Lower leg skin (tissue), 4 donors: ENCODE measurements at regions not wholly inside any gene's neighbourhood (a gene's known extent, or its start where the extent isn't known, plus 50 kb on each side); places are given as distances from the start of the nearest gene placed in this dataset.

Experiments used
- DNase-seq, 2 donors: peaks; one replicate each; pipeline ENCODE4 v3.0.0-alpha.2; 2019; ENCODE audit warnings: low spot score in 2 of 2
- H3K4me3 ChIP-seq: fragments of 200-600 bp; sonication (generic); 2 replicates; pipeline ENCODE4 v1.5.1; 2017; ENCODE audit warnings: mild to moderate bottlenecking, low read depth; ENCODE audit not compliant: poor library complexity, severe bottlenecking
- CTCF ChIP-seq, 3 donors: fragments of 450-650 bp; IDR thresholded peaks; one replicate each; pipeline ENCODE4 v1.5.1; 2016; ENCODE audit warnings: antibody characterized with exemption in 3 of 3, mild to moderate bottlenecking in 3 of 3, moderate library complexity in 2 of 3
- POLR2A ChIP-seq, 2 donors: fragments of 450-650 bp; IDR thresholded peaks; one replicate each; pipeline ENCODE4 v1.6.1; 2016 to 2017; ENCODE audit warnings: antibody characterized with exemption in 2 of 2, mild to moderate bottlenecking in 1 of 2, moderate library complexity in 1 of 2
- WGBS, 2 donors: methylation state at CpG; one replicate each; pipeline ENCODE4 v1.1.5; 2018; 5-methylcytosine and 5-hydroxymethylcytosine counted together
- intact Hi-C: fragments of 100-400 bp; cut with DNase I; formaldehyde crosslinking; loops from one replicate; pipeline ENCODE4 v1.15.0; 2023; ENCODE audit warnings: low total_unique reads

- no peak overlapping the region for H3K4me3 ChIP-seq
- intact Hi-C loops: no loop called here
- TF ChIP-seq CTCF (IDR thresholded peaks at IDR 0.05) (no peak), POLR2A (IDR thresholded peaks at IDR 0.05) (no peak)
- DNase-seq: no peak
- WGBS, 2 donors: 80 to 97% methylated on average over 2 of the region's 2 CpGs
These were observed 287.2 kb downstream of the SATB1 start for GRCh38 chr3:18137958-18138357.

- DNase-seq: no peak
- TF ChIP-seq CTCF (IDR thresholded peaks at IDR 0.05): no peak
- no peak for TF ChIP-seq POLR2A (IDR thresholded peaks at IDR 0.05)
- intact Hi-C loops: no loop called here
- WGBS, 2 donors: 68 to 72% methylated on average over 7 of the region's 7 CpGs
- H3K4me3 ChIP-seq: no peak overlapping the region
These were observed 289.9 kb downstream of the SATB1 start for GRCh38 chr3:18135060-18135814.

- intact Hi-C loops: no loop called here
- TF ChIP-seq CTCF (IDR thresholded peaks at IDR 0.05): no peak
- TF ChIP-seq POLR2A (IDR thresholded peaks at IDR 0.05): no peak
- H3K4me3 ChIP-seq: no peak overlapping the region
- 56 to 67% methylated on average over 2 of the region's 2 CpGs for WGBS, 2 donors
- no peak for DNase-seq
These were observed 290.6 kb downstream of the SATB1 start for GRCh38 chr3:18134386-18135059.

DNA sequence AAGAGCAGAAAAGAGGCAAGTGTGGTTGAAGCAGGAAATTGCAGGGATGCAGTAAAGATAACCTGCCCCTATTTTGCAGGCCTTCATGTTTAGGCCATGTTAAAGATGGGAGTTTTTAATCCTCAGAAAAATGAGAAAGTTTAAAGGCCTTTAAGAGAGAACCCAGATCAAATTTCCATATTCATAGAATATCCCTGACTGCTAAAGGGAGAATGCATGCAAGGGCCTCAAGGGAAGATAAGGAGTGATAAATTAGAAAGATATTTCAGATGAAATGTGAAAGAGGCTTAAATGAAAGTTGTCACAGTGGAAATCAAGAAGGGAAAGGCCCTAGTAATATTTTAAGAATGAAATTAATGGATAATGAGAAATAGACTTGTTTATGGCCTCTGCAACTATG lies 292.1 kb downstream of the SATB1 start:
- no peak overlapping the region for H3K4me3 ChIP-seq
- TF ChIP-seq POLR2A (IDR thresholded peaks at IDR 0.05): no peak
- no peak for TF ChIP-seq CTCF (IDR thresholded peaks at IDR 0.05)
- intact Hi-C loops: no loop called here
- no peak for DNase-seq

DNA sequence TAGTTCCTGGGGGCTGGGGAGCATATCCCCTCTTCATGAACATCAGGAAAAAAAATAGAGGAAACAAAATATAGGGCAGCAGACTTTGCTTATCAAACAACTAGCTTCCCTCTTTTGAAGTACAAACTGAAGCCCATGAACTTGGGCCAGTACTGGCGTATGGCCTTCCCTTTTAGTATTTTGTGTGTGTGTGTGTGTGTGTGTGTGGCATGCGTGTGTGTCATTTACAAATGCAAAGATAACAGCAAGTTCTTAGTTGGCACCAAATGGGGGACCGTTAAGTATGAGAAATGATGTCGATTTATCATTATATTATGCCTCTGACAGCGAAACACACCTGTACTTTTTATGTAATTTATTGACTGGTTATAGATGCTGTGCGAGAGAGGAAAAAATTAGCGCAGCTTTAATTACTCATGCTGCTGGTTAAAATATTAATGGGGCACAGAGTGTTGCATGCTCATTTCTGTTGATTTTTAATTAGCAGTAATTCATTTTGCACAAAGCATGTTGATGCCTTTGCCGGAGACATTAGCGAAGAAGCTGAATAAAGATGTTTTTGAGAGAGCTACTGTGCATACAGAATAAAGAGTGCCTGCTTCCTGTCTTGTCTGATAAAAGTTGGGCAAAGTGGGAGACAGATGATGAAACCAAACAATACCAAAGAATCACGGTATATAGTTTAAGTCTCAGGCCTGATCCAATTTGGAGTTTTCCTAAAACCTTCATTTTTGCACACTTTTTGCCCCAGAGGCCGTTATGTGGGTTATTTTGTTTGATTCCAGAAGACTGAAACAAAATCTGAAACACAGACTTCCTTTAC lies 297.1 kb downstream of the SATB1 start:
- no peak overlapping the region for H3K4me3 ChIP-seq
- intact Hi-C loops: no loop called here
- 79 to 82% methylated on average over 11 of the region's 11 CpGs for WGBS, 2 donors
- TF ChIP-seq POLR2A (IDR thresholded peaks at IDR 0.05) (no peak), CTCF (IDR thresholded peaks at IDR 0.05) (no peak)
- no peak for DNase-seq
